ENCODE measurements at regions not wholly inside any gene's neighbourhood (a gene's known extent, or its start where the extent isn't known, plus 50 kb on each side); places are given as distances from the start of the nearest gene placed in this dataset.
"Not testable (repeated sequence)": the region's sequence is repeated elsewhere in the genome, so short reads cannot be mapped to it uniquely, and the experiment has no call there.

- DNase-seq = not testable (repeated sequence)
Measured at GRCh38 chr7:56697058-56697457, 435.2 kb downstream of the ZNF479 start.

- no peak for DNase-seq
Measured at GRCh38 chr7:56686276-56686859, 445.9 kb downstream of the ZNF479 start.

- DNase-seq = no peak
Measured at GRCh38 chr7:56639173-56639746, 493.0 kb downstream of the ZNF479 start.

- no peak for DNase-seq
Measured at GRCh38 chr7:56609852-56610355, 493.7 kb upstream of the NUPR2 start.

GRCh38 chr7:56605146-56605545, 488.9 kb upstream of the NUPR2 start:
- DNase-seq = no peak

GRCh38 chr7:56578612-56579011, 462.4 kb upstream of the NUPR2 start:
- no peak for DNase-seq

- DNase-seq = no peak
Measured at GRCh38 chr7:56570968-56571367, 454.8 kb upstream of the NUPR2 start.

GRCh38 chr7:56538541-56539429, 422.6 kb upstream of the NUPR2 start:
- DNase-seq = no peak

GRCh38 chr7:56537952-56538351, 421.7 kb upstream of the NUPR2 start:
- DNase-seq = no peak

- no peak for DNase-seq
Measured at GRCh38 chr7:56537477-56537876, 421.3 kb upstream of the NUPR2 start.

GRCh38 chr7:56495165-56495564, 378.9 kb upstream of the NUPR2 start:
- no peak for DNase-seq

GRCh38 chr7:56493704-56494450, 377.7 kb upstream of the NUPR2 start:
- DNase-seq = no peak

- no peak for DNase-seq
Measured at GRCh38 chr7:56493196-56493595, 377.0 kb upstream of the NUPR2 start.

GRCh38 chr7:56491636-56492425, 375.6 kb upstream of the NUPR2 start:
- DNase-seq = no peak

- no peak for DNase-seq
Measured at GRCh38 chr7:56483861-56484550, 367.8 kb upstream of the NUPR2 start.

- DNase-seq = no peak
Measured at GRCh38 chr7:56483153-56483552, 366.9 kb upstream of the NUPR2 start.

GRCh38 chr7:56479748-56480147, 363.5 kb upstream of the NUPR2 start:
- no peak for DNase-seq

- DNase-seq = no peak
Measured at GRCh38 chr7:56479136-56479535, 362.9 kb upstream of the NUPR2 start.

- DNase-seq = no peak
Measured at GRCh38 chr7:56474271-56474670, 358.1 kb upstream of the NUPR2 start.

- no peak for DNase-seq
Measured at GRCh38 chr7:56471811-56472210, 355.6 kb upstream of the NUPR2 start.
